GM12872 (cell line): ENCODE measurements at regions not wholly inside any gene's neighbourhood (a gene's known extent, or its start where the extent isn't known, plus 50 kb on each side); places are given as distances from the start of the nearest gene placed in this dataset.

Source experiments
- TF ChIP-seq, protein P1 (sequence below): IDR thresholded peaks from 3 replicates; pipeline ENCODE4 v1.5.1; 2011; ENCODE audit warnings: low read depth, mild to moderate bottlenecking, low read length, moderate library complexity; ENCODE audit not compliant: insufficient read depth

DNA sequence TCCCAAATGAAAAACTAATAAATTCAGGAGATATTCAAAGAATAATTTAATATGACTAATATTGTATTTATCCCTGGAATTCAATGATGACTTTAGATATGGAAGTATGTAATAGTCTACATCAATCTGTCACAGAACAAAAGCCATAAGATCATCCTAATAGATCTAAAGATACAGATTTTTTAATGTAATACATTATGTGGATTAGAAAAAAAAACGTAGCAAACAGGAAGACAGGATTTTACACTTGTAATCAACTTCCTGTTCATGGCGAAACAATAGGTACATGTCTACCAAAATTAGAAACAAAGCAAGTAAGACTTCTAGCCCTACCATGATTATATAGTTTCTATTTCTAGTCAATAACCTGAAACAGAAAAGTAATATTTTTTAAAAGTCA lies 192.2 kb downstream of the TTC32 start:
- TF ChIP-seq, protein P1, sequence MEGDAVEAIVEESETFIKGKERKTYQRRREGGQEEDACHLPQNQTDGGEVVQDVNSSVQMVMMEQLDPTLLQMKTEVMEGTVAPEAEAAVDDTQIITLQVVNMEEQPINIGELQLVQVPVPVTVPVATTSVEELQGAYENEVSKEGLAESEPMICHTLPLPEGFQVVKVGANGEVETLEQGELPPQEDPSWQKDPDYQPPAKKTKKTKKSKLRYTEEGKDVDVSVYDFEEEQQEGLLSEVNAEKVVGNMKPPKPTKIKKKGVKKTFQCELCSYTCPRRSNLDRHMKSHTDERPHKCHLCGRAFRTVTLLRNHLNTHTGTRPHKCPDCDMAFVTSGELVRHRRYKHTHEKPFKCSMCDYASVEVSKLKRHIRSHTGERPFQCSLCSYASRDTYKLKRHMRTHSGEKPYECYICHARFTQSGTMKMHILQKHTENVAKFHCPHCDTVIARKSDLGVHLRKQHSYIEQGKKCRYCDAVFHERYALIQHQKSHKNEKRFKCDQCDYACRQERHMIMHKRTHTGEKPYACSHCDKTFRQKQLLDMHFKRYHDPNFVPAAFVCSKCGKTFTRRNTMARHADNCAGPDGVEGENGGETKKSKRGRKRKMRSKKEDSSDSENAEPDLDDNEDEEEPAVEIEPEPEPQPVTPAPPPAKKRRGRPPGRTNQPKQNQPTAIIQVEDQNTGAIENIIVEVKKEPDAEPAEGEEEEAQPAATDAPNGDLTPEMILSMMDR, result no peak

DNA sequence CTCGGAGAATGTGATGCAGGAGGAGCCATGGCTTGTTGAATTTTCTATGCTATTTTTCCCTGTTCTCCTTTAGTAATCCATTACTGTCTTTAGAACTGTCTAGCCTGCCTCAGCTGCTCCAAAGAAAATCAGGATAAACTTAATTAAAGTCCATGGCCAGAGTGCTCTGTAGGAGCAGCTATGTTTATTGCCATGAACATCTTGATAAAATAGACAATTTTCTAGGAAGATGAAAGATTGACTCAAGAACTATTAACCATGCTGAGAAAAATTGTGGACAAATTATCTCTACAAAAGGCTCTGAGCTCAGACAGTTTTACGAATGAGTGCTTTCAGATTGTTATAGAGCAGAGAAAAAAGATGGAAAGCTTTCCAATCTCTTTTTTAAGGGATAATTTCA lies 193.0 kb downstream of the TTC32 start:
- TF ChIP-seq, protein P1, result no peak

DNA sequence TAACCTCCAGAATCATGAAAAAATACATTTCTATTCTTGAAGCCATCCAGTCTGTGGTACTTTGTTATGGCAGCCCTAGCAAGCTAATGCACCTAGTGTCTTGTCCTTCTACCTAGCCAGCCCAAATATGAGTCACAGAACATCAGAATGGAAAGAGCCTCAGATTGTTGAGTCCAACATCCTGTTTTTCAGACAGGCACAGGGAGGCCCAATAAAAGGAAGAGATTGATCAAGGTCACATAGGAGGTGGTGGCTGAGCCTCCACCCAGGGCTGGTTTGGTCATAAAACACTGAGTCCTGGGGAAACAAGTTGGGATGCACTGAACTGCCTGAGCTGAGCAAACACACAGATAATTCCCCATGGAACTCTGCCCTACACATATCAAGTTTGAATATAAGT lies 195.5 kb downstream of the TTC32 start:
- TF ChIP-seq, protein P1, result no peak

DNA sequence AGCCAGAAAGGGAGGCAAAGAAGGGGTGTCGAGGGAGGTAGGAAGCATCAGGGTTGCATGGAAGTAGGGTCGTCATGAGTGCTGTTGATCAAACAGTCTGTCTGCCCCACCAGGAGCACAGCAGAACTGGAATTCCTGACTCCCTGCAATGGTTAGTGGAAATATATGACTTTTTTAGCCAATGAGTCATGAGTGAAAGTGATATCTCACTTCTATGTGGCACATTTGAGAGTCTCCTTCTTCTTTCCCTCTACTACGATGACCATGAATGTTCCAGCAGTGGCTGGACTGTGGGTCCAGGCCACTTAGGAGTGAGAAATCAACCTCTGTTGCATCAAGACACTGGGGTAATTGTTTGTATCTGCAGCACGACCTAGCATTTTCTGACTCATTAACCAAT lies 199.5 kb downstream of the TTC32 start:
- TF ChIP-seq, protein P1, result no peak

DNA sequence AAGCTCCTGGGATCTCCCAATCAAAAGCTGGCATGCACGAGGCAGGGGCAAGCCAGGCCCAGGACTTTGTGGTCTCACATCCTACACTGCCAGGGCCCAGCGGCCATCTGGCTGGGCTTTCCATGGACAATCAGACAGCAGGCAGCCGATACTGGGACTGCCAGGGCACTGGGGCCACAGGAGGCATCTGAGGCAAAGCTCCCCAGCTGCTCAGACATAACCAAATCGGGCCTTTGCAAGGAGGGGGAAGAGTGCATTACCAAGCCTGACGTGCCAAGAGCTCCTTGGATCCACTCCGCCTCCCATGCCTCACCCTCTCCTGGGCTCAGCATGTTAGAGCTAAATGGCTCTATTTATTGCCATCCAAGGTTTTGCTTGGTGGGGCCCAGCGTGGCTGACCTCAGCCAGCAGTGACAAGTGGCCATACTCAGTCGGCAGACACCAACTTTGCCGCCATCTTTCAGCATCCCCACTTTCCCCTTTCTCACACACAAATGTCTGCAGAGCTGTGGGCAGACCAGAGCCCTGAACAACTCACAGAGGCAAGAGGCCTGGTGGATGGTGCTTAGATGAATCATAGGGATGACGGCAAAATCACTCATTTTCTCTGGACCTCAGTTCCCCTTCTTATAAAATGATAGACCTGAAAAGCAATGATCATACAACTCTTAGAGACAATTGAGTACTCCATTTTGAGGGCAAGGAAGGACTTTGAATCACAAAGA lies 200.8 kb downstream of the TTC32 start:
- TF ChIP-seq, protein P1, result no peak

DNA sequence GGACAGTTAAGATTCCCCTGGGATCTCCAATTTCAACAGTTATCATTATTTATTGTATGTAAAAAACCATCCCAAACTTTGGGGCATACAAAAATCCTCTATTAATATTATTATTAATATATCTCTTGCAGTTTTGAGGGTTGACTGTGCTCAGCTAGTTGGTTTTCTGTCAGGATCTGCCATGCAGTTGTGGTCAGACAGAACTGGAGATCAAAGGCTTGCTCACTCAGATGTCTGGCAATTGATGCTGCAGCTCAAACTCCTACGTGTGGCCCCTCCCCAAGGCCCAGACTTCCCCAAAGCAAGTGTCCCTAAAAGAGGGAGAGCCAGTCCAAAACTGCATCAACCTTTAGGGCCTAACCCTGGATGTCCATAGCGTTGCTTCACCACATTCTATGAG lies 204.7 kb downstream of the TTC32 start:
- TF ChIP-seq, protein P1, result no peak

DNA sequence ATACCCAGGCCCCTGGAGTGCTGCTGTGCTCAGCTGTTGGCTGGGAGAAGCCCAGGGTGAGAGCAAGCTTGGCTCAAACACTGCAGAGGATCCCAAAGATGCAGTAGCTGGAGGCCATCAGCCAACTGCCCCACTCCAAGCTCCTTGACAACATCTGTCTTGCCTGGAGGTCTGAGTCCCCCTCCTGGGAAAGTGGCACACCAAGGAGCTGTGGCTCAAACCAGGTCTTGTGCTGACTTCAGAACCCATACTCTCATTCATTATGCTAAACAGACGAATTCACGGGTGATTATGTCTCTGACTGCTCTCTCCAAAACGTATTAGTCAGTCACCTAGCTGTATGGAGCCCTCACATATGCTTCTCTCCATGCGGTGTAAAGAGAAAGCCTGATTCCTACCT lies 206.1 kb downstream of the TTC32 start:
- TF ChIP-seq, protein P1, result no peak

DNA sequence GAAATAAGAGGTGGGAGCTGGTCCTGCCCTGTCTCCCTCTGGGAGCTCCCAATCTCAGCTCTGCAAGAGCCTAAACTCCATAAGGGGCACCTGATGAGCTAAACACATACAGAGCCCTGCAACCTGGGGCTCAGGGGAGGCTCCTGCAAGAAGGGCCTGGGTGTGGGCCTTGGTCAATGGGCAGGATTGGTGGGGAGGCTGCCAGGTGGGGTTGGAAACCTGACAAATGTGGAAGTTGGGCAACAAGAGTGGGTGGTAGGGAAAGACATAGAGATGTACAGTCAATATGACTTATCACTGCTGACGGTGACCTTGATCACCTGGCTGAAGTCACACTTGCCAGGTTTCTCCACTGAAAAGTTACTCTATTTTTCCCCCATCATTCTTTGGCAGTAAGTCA lies 209.9 kb downstream of the TTC32 start:
- TF ChIP-seq, protein P1, result no peak
